ENCODE measurements at regions not wholly inside any gene's neighbourhood (a gene's known extent, or its start where the extent isn't known, plus 50 kb on each side); places are given as distances from the start of the nearest gene placed in this dataset.
"Not testable (repeated sequence)": the region's sequence is repeated elsewhere in the genome, so short reads cannot be mapped to it uniquely, and the experiment has no call there.

GRCh38 chr3:193938613-193939012, 197.3 kb upstream of the HES1 start:
- no peak for DNase-seq

- DNase-seq = no peak
These were observed 196.4 kb upstream of the HES1 start for GRCh38 chr3:193939527-193939926.

GRCh38 chr3:193940526-193940925, 195.4 kb upstream of the HES1 start:
- DNase-seq = no peak

- DNase-seq = no peak
These were observed 194.5 kb upstream of the HES1 start for GRCh38 chr3:193941486-193941885.

- DNase-seq = no peak
These were observed 193.4 kb upstream of the HES1 start for GRCh38 chr3:193942516-193943055.

GRCh38 chr3:193943200-193943599, 192.7 kb upstream of the HES1 start:
- DNase-seq = no peak

- DNase-seq = no peak
These were observed 192.0 kb upstream of the HES1 start for GRCh38 chr3:193943851-193944517.

GRCh38 chr3:193944518-193944884, 191.4 kb upstream of the HES1 start:
- no peak for DNase-seq

GRCh38 chr3:193945143-193945542, 190.8 kb upstream of the HES1 start:
- no peak for DNase-seq

GRCh38 chr3:193946945-193947344, 189.0 kb upstream of the HES1 start:
- DNase-seq = no peak

- DNase-seq = no peak
These were observed 188.4 kb upstream of the HES1 start for GRCh38 chr3:193947596-193947995.

GRCh38 chr3:193948459-193948858, 187.5 kb upstream of the HES1 start:
- DNase-seq = no peak

GRCh38 chr3:193951859-193952258, 184.1 kb upstream of the HES1 start:
- DNase-seq = no peak

- no peak for DNase-seq
These were observed 181.2 kb upstream of the HES1 start for GRCh38 chr3:193954752-193955151.

- no peak for DNase-seq
These were observed 180.2 kb upstream of the HES1 start for GRCh38 chr3:193955719-193956118.

GRCh38 chr3:193959861-193960260, 176.1 kb upstream of the HES1 start:
- no peak for DNase-seq

- peak; percentile 79 for DNase-seq
These were observed 175.3 kb upstream of the HES1 start for GRCh38 chr3:193960487-193961274.

- DNase-seq = no peak
These were observed 172.8 kb upstream of the HES1 start for GRCh38 chr3:193962986-193963685.

- no peak for DNase-seq
These were observed 172.0 kb upstream of the HES1 start for GRCh38 chr3:193963808-193964516.

GRCh38 chr3:193964517-193964880, 171.4 kb upstream of the HES1 start:
- DNase-seq = no peak

GRCh38 chr3:193968380-193968974, 167.5 kb upstream of the HES1 start:
- no peak for DNase-seq

GRCh38 chr3:193970131-193970772, 165.7 kb upstream of the HES1 start:
- DNase-seq = not testable (repeated sequence)

Data from right forelimb (tissue), 1 donor.